ENCODE measurements at regions not wholly inside any gene's neighbourhood (a gene's known extent, or its start where the extent isn't known, plus 50 kb on each side); places are given as distances from the start of the nearest gene placed in this dataset.

GRCh38 chr5:67287510-67288268 lies 91.1 kb upstream of the CD180 start:
- H3K4me1 Mint-ChIP-seq (ENCODE audit: low read depth), result no peaks in the 10 kb centered on the region
- ATAC-seq, result no peak
- no peaks in the 10 kb centered on the region for H3K9me3 Mint-ChIP-seq
- CTCF ChIA-PET, result interaction anchor here (1.8 kb wide), 1 partner anchor 41 kb away, joined by 6 read pairs; no protein-coding TSS in a partner anchor
- no peak overlapping the region for H3K4me3 Mint-ChIP-seq
- intact Hi-C loops (cut with micrococcal nuclease), result no loop called here
- H3K36me3 Mint-ChIP-seq (ENCODE audit: low read depth), result no peaks in the 10 kb centered on the region
- no peak overlapping the region for H3K27ac Mint-ChIP-seq
- H3K27me3 Mint-ChIP-seq, result no peaks in the 10 kb centered on the region
- no peak for DNase-seq
- no peak for TF ChIP-seq CTCF (IDR thresholded peaks at IDR 0.05)
- POLR2A ChIA-PET, result no interaction called here

- Mint-ChIP-seq H3K4me3 (no peak overlapping the region), H3K4me1 (ENCODE audit: low read depth) (no peaks in the 10 kb centered on the region), H3K27ac (no peak overlapping the region), H3K9me3 (no peaks in the 10 kb centered on the region), H3K36me3 (ENCODE audit: low read depth) (no peaks in the 10 kb centered on the region), H3K27me3 (no peaks in the 10 kb centered on the region)
- no peak for TF ChIP-seq CTCF (IDR thresholded peaks at IDR 0.05)
- ATAC-seq (no peak), DNase-seq (no peak)
- intact Hi-C loops (cut with micrococcal nuclease), result no loop called here
- POLR2A ChIA-PET, result no interaction called here
- CTCF ChIA-PET, result interaction anchor here (1.8 kb wide), 1 partner anchor 40 kb away, joined by 6 read pairs; no protein-coding TSS in a partner anchor
These were observed 89.4 kb upstream of the CD180 start for GRCh38 chr5:67286006-67286405.

DNA sequence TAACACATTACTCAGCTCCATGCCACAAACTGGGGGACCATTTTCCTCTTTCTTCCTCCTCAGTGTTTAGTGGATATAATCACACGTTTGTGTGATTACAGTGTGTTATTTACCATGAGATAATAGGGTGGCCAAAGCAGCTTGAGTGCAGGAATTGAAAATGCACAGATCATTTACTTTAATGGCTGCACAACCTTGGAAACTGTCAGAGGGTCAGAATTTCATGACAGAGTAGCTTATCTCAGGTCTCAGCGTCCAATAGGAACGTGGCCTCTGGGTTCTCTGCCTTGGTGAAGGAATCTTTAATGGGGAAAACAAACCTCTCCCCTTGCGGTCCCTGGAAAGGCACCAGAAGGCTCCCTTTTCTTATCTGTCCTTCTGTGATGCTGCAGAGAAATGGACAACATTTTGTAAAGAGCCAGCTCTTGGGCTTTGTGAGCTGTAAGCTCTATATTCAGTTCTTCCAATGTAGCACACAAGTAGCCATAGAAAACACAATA lies 87.4 kb upstream of the CD180 start:
- Mint-ChIP-seq H3K36me3 (ENCODE audit: low read depth) (peaks cover 3% of the 10 kb centered on the region), H3K27ac (no peak overlapping the region), H3K4me3 (no peak overlapping the region), H3K27me3 (no peaks in the 10 kb centered on the region), H3K9me3 (peaks cover 2% of the 10 kb centered on the region), H3K4me1 (ENCODE audit: low read depth) (no peaks in the 10 kb centered on the region)
- ATAC-seq (no peak), DNase-seq (no peak)
- intact Hi-C loops (cut with micrococcal nuclease), result no loop called here
- CTCF ChIA-PET, result interaction anchor here (1.3 kb wide), 1 partner anchor 217 kb away, joined by 3 read pairs; no protein-coding TSS in a partner anchor
- TF ChIP-seq CTCF (IDR thresholded peaks at IDR 0.05), result no peak
- POLR2A ChIA-PET, result no interaction called here

DNA sequence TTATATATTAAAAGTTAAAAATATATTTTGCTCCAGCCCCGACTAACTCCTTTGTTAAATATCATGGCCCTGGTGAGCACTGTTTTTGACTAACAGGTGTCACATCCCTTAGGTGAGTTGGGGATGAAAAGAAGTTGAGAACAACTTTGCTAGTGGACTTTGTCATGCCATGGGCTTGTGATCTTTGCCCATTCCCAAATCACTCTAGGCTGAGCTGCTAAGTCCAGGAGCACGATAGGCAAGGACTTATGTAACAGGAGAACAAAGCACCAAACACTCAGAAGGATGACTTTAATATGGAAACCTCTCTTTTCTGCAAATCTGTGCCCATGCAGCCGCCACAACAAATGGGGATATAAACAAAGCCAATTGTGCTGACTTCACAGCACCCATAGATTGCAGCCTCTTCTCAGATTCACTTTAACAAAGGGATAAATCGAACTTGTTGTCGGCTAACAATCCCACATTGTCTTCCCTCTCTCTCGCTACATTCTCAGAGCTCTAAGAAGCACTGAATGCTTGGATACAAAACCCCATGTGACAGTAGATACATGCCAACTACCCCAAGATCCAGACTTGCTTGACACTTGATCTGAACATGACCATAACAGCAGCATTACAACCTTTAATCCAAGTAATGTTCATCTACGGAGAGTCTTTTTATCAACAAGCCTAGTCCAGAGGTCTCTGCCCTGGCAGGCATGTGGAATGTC lies 86.8 kb upstream of the CD180 start:
- no peaks in the 10 kb centered on the region for H3K4me1 Mint-ChIP-seq (ENCODE audit: low read depth)
- DNase-seq (no peak), ATAC-seq (no peak)
- H3K36me3 Mint-ChIP-seq (ENCODE audit: low read depth), result peaks cover 3% of the 10 kb centered on the region
- intact Hi-C loops (cut with micrococcal nuclease), result no loop called here
- ChIA-PET CTCF (interaction anchor here (1.3 kb wide), 1 partner anchor 218 kb away, joined by 3 read pairs; no protein-coding TSS in a partner anchor), POLR2A (no interaction called here)
- peaks cover 6% of the 10 kb centered on the region for H3K9me3 Mint-ChIP-seq
- no peaks in the 10 kb centered on the region for H3K27me3 Mint-ChIP-seq
- no peak overlapping the region for H3K4me3 Mint-ChIP-seq
- no peak for TF ChIP-seq CTCF (IDR thresholded peaks at IDR 0.05)
- H3K27ac Mint-ChIP-seq, result no peak overlapping the region

GRCh38 chr5:67281874-67282273 lies 85.3 kb upstream of the CD180 start:
- Mint-ChIP-seq H3K9me3 (peaks cover 12% of the 10 kb centered on the region), H3K27me3 (no peaks in the 10 kb centered on the region), H3K36me3 (ENCODE audit: low read depth) (peaks cover 3% of the 10 kb centered on the region), H3K27ac (no peak overlapping the region), H3K4me3 (no peak overlapping the region), H3K4me1 (ENCODE audit: low read depth) (no peaks in the 10 kb centered on the region)
- ChIA-PET POLR2A (no interaction called here), CTCF (no interaction called here)
- ATAC-seq (no peak), DNase-seq (no peak)
- no peak for TF ChIP-seq CTCF (IDR thresholded peaks at IDR 0.05)
- intact Hi-C loops (cut with micrococcal nuclease), result no loop called here
